ENCODE measurements at regions not wholly inside any gene's neighbourhood (a gene's known extent, or its start where the extent isn't known, plus 50 kb on each side); places are given as distances from the start of the nearest gene placed in this dataset.

- intact Hi-C loops (cut with DNase I; ENCODE audit: low total_unique reads), result no loop called here
- no peaks in the 10 kb centered on the region for H3K36me3 ChIP-seq
- peak overlapping the region in 1 of 2 donors; percentile 26 for H3K27ac ChIP-seq
- no peaks in the 10 kb centered on the region for H3K4me1 ChIP-seq
- no peak for DNase-seq (ENCODE audit: low spot score in 2 of 2)
- TF ChIP-seq, protein P1, sequence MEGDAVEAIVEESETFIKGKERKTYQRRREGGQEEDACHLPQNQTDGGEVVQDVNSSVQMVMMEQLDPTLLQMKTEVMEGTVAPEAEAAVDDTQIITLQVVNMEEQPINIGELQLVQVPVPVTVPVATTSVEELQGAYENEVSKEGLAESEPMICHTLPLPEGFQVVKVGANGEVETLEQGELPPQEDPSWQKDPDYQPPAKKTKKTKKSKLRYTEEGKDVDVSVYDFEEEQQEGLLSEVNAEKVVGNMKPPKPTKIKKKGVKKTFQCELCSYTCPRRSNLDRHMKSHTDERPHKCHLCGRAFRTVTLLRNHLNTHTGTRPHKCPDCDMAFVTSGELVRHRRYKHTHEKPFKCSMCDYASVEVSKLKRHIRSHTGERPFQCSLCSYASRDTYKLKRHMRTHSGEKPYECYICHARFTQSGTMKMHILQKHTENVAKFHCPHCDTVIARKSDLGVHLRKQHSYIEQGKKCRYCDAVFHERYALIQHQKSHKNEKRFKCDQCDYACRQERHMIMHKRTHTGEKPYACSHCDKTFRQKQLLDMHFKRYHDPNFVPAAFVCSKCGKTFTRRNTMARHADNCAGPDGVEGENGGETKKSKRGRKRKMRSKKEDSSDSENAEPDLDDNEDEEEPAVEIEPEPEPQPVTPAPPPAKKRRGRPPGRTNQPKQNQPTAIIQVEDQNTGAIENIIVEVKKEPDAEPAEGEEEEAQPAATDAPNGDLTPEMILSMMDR (IDR thresholded peaks at IDR 0.05), result no peak
- H3K4me3 ChIP-seq, result no peak overlapping the region
- no peaks in the 10 kb centered on the region for H3K27me3 ChIP-seq
- no peaks in the 10 kb centered on the region for H3K9me3 ChIP-seq
Observed at GRCh38 chr6:56756791-56757587, 114.3 kb upstream of the DST start.

GRCh38 chr6:56756219-56756789 lies 113.6 kb upstream of the DST start:
- Histone ChIP-seq H3K4me1 (no peaks in the 10 kb centered on the region), H3K9me3 (no peaks in the 10 kb centered on the region), H3K27me3 (no peaks in the 10 kb centered on the region), H3K4me3 (no peak overlapping the region), H3K36me3 (no peaks in the 10 kb centered on the region), H3K27ac (no peak overlapping the region)
- TF ChIP-seq, protein P1 (IDR thresholded peaks at IDR 0.05), result no peak
- TF ChIP-seq POLR2A (IDR thresholded peaks at IDR 0.05), result no peak
- no peak for TF ChIP-seq POLR2AphosphoS5 (IDR thresholded peaks at IDR 0.05)
- DNase-seq (ENCODE audit: low spot score in 2 of 2), result no peak
- intact Hi-C loops (cut with DNase I; ENCODE audit: low total_unique reads), result no loop called here

- H3K4me3 ChIP-seq, result no peak overlapping the region
- H3K27me3 ChIP-seq, result no peaks in the 10 kb centered on the region
- H3K36me3 ChIP-seq, result no peaks in the 10 kb centered on the region
- no peak overlapping the region for H3K27ac ChIP-seq
- DNase-seq (ENCODE audit: low spot score in 2 of 2), result no peak
- intact Hi-C loops (cut with DNase I; ENCODE audit: low total_unique reads), result no loop called here
- H3K4me1 ChIP-seq, result no peaks in the 10 kb centered on the region
- no peaks in the 10 kb centered on the region for H3K9me3 ChIP-seq
- TF ChIP-seq POLR2AphosphoS5 (IDR thresholded peaks at IDR 0.05), result no peak
- no peak for TF ChIP-seq POLR2A (IDR thresholded peaks at IDR 0.05)
- TF ChIP-seq, protein P1 (IDR thresholded peaks at IDR 0.05), result no peak
Observed at GRCh38 chr6:56755040-56755439, 112.4 kb upstream of the DST start.

- no peaks in the 10 kb centered on the region for H3K9me3 ChIP-seq
- no peaks in the 10 kb centered on the region for H3K27me3 ChIP-seq
- no peak overlapping the region for H3K27ac ChIP-seq
- no peak overlapping the region for H3K4me3 ChIP-seq
- no peak for DNase-seq (ENCODE audit: low spot score in 2 of 2)
- intact Hi-C loops (cut with DNase I; ENCODE audit: low total_unique reads), result no loop called here
- TF ChIP-seq, protein P1 (IDR thresholded peaks at IDR 0.05), result no peak
- TF ChIP-seq POLR2A (IDR thresholded peaks at IDR 0.05) (no peak), POLR2AphosphoS5 (IDR thresholded peaks at IDR 0.05) (no peak)
- no peaks in the 10 kb centered on the region for H3K4me1 ChIP-seq
- H3K36me3 ChIP-seq, result no peaks in the 10 kb centered on the region
Observed at GRCh38 chr6:56753811-56754210, 111.1 kb upstream of the DST start.

DNA sequence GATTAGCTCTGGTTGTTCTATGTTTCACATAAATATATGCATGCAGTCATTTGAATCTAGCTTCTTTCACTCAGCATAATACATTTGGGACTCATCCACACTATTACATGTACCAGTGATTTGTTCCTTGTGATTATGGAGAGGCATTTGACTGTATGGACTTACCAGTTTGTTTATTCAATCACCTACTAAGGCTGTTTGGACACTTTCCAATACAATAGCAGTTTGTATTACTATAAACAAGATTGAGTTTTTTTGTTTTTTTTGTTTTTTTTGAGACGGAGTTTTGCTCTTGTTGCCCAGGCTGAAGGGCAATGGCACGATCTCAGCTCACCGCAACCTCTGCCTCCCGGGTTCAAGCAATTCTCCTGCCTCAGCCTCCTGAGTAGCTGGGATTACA lies 109.8 kb upstream of the DST start:
- intact Hi-C loops (cut with DNase I; ENCODE audit: low total_unique reads), result no loop called here

More for the DNA sequence above, 109.8 kb upstream of the DST start:
- Histone ChIP-seq H3K27ac (no peak overlapping the region), H3K36me3 (no peaks in the 10 kb centered on the region), H3K9me3 (no peaks in the 10 kb centered on the region), H3K27me3 (no peaks in the 10 kb centered on the region), H3K4me1 (no peaks in the 10 kb centered on the region), H3K4me3 (no peak overlapping the region)
- DNase-seq (ENCODE audit: low spot score in 2 of 2), result no peak
- TF ChIP-seq POLR2A (IDR thresholded peaks at IDR 0.05) (no peak), POLR2AphosphoS5 (IDR thresholded peaks at IDR 0.05) (no peak)
- TF ChIP-seq, protein P1 (IDR thresholded peaks at IDR 0.05), result no peak
